ENCODE measurements at regions not wholly inside any gene's neighbourhood (a gene's known extent, or its start where the extent isn't known, plus 50 kb on each side); places are given as distances from the start of the nearest gene placed in this dataset.
"Not testable (repeated sequence)": the region's sequence is repeated elsewhere in the genome, so short reads cannot be mapped to it uniquely, and the experiment has no call there.

DNA sequence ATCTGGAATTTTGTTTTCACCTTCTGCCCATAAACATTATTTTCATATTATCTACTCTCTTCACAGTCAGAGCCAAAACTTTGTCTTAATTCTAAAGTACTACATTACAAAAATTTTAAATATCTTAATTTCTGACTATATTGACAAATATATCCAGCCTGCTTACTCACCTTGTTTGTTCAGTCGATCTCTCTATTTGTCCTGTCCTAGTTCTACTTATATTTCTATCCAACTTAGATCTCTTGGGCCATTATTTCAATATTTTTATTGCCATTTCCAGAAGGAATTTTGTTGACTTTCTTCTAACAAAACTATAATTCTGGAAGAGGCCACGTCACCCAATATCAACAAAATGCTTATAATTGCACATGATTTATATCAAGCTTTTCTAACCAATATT is 652.8 kb upstream of the CTNND2 start:
- Mint-ChIP-seq H3K27me3 (ENCODE audit: low read depth) (peaks cover 4% of the 10 kb centered on the region), H3K27ac (no peak overlapping the region), H3K9me3 (no peaks in the 10 kb centered on the region), H3K4me3 (no peak overlapping the region), H3K4me1 (no peaks in the 10 kb centered on the region), H3K36me3 (ENCODE audit: low read depth) (no peaks in the 10 kb centered on the region)
- TF ChIP-seq, protein P1, sequence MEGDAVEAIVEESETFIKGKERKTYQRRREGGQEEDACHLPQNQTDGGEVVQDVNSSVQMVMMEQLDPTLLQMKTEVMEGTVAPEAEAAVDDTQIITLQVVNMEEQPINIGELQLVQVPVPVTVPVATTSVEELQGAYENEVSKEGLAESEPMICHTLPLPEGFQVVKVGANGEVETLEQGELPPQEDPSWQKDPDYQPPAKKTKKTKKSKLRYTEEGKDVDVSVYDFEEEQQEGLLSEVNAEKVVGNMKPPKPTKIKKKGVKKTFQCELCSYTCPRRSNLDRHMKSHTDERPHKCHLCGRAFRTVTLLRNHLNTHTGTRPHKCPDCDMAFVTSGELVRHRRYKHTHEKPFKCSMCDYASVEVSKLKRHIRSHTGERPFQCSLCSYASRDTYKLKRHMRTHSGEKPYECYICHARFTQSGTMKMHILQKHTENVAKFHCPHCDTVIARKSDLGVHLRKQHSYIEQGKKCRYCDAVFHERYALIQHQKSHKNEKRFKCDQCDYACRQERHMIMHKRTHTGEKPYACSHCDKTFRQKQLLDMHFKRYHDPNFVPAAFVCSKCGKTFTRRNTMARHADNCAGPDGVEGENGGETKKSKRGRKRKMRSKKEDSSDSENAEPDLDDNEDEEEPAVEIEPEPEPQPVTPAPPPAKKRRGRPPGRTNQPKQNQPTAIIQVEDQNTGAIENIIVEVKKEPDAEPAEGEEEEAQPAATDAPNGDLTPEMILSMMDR (IDR thresholded peaks at IDR 0.05; ENCODE audit: unreplicated experiment in 3 of 3), result no peak

GRCh38 chr5:12526113-12526512 is 621.9 kb upstream of the CTNND2 start:
- Mint-ChIP-seq H3K27ac (no peak overlapping the region), H3K9me3 (no peaks in the 10 kb centered on the region), H3K4me3 (no peak overlapping the region), H3K36me3 (ENCODE audit: low read depth) (no peaks in the 10 kb centered on the region), H3K27me3 (ENCODE audit: low read depth) (no peaks in the 10 kb centered on the region), H3K4me1 (no peaks in the 10 kb centered on the region)
- TF ChIP-seq, protein P1 (IDR thresholded peaks at IDR 0.05; ENCODE audit: unreplicated experiment in 3 of 3), result no peak

GRCh38 chr5:12522116-12522515 is 617.9 kb upstream of the CTNND2 start:
- Mint-ChIP-seq H3K36me3 (ENCODE audit: low read depth) (no peaks in the 10 kb centered on the region), H3K27me3 (ENCODE audit: low read depth) (no peaks in the 10 kb centered on the region), H3K4me3 (no peak overlapping the region), H3K27ac (no peak overlapping the region), H3K4me1 (no peaks in the 10 kb centered on the region), H3K9me3 (peaks cover 5% of the 10 kb centered on the region)
- TF ChIP-seq, protein P1 (IDR thresholded peaks at IDR 0.05; ENCODE audit: unreplicated experiment in 3 of 3), result no peak

DNA sequence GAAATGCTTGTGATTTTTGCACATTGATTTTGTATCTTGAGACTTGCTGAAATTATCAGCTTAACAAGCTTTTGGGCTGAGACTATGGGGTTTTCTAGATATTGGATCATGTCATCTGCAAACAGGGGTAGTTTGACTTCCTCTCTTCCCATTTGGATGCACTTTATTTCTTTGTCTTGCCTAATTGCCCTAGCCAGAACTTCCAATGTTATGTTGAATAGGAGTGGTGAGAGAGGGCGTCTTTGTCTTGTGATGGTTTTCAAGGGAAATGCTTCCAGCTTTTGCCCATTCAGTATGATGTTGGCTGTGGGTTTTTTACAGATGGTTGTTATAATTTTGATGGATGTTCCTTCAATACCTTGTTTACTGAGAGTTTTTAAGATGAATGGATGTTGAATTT is 600.7 kb upstream of the CTNND2 start:
- H3K4me1 Mint-ChIP-seq; H3K36me3 Mint-ChIP-seq (ENCODE audit: low read depth); H3K9me3 Mint-ChIP-seq; H3K27ac Mint-ChIP-seq; H3K27me3 Mint-ChIP-seq (ENCODE audit: low read depth); H3K4me3 Mint-ChIP-seq: not testable (repeated sequence)

DNA sequence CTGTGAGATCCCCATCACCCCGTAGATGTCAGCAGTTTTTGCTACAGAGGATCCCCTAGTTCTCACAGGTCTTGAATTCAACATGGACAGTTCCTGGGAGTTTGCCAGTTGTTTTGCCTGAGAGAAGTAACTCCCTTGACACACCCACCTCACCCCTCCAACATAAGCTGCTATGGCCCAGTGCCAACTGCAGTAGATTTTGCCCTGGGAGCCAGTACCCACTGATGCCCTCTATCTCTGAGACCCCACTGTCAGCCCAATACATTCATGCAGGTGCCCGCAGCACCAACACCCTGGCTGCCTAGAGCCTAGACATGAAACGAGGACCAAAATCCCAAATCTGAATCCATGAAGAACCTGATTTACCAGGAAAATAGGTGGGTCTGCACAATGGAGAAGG is 583.9 kb upstream of the CTNND2 start:
- Mint-ChIP-seq H3K27me3 (ENCODE audit: low read depth) (no peaks in the 10 kb centered on the region), H3K9me3 (no peaks in the 10 kb centered on the region), H3K36me3 (ENCODE audit: low read depth) (no peaks in the 10 kb centered on the region), H3K27ac (no peak overlapping the region), H3K4me3 (no peak overlapping the region), H3K4me1 (no peaks in the 10 kb centered on the region)
- TF ChIP-seq, protein P1 (IDR thresholded peaks at IDR 0.05; ENCODE audit: unreplicated experiment in 3 of 3), result no peak

- TF ChIP-seq, protein P1 (IDR thresholded peaks at IDR 0.05; ENCODE audit: unreplicated experiment in 3 of 3), result no peak
Measured at GRCh38 chr5:12480487-12480886, 576.2 kb upstream of the CTNND2 start.

More at GRCh38 chr5:12480487-12480886, 576.2 kb upstream of the CTNND2 start:
- Mint-ChIP-seq H3K36me3 (ENCODE audit: low read depth) (no peaks in the 10 kb centered on the region), H3K4me3 (no peak overlapping the region), H3K9me3 (no peaks in the 10 kb centered on the region), H3K4me1 (no peaks in the 10 kb centered on the region), H3K27me3 (ENCODE audit: low read depth) (no peaks in the 10 kb centered on the region), H3K27ac (no peak overlapping the region)

All from nephron (organoid).